ENCODE measurements at regions not wholly inside any gene's neighbourhood (a gene's known extent, or its start where the extent isn't known, plus 50 kb on each side); places are given as distances from the start of the nearest gene placed in this dataset.

DNA sequence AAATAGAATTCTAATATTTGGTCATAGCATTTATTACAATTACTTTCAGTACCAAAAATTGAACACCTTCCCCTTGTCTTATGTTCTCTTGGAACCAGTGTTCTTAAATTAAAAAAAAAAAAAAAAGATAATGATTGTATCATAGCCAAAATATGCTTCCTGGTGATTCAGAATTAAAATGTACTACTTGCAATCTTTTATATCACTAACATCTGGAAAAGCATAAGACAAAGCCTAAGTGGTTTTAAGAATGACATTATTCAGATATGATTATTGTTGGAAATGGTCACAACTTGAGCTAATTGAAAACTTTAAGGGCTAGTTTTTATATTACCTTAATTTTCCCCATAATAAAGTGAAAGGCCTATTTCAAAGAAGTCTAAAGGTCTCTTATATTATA, 493.3 kb upstream of the MARCKS start:
- TF ChIP-seq, protein P1, sequence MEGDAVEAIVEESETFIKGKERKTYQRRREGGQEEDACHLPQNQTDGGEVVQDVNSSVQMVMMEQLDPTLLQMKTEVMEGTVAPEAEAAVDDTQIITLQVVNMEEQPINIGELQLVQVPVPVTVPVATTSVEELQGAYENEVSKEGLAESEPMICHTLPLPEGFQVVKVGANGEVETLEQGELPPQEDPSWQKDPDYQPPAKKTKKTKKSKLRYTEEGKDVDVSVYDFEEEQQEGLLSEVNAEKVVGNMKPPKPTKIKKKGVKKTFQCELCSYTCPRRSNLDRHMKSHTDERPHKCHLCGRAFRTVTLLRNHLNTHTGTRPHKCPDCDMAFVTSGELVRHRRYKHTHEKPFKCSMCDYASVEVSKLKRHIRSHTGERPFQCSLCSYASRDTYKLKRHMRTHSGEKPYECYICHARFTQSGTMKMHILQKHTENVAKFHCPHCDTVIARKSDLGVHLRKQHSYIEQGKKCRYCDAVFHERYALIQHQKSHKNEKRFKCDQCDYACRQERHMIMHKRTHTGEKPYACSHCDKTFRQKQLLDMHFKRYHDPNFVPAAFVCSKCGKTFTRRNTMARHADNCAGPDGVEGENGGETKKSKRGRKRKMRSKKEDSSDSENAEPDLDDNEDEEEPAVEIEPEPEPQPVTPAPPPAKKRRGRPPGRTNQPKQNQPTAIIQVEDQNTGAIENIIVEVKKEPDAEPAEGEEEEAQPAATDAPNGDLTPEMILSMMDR (IDR thresholded peaks at IDR 0.05; ENCODE audit: low read depth, low read length, missing input control), result no peak
- TF ChIP-seq, protein P2, sequence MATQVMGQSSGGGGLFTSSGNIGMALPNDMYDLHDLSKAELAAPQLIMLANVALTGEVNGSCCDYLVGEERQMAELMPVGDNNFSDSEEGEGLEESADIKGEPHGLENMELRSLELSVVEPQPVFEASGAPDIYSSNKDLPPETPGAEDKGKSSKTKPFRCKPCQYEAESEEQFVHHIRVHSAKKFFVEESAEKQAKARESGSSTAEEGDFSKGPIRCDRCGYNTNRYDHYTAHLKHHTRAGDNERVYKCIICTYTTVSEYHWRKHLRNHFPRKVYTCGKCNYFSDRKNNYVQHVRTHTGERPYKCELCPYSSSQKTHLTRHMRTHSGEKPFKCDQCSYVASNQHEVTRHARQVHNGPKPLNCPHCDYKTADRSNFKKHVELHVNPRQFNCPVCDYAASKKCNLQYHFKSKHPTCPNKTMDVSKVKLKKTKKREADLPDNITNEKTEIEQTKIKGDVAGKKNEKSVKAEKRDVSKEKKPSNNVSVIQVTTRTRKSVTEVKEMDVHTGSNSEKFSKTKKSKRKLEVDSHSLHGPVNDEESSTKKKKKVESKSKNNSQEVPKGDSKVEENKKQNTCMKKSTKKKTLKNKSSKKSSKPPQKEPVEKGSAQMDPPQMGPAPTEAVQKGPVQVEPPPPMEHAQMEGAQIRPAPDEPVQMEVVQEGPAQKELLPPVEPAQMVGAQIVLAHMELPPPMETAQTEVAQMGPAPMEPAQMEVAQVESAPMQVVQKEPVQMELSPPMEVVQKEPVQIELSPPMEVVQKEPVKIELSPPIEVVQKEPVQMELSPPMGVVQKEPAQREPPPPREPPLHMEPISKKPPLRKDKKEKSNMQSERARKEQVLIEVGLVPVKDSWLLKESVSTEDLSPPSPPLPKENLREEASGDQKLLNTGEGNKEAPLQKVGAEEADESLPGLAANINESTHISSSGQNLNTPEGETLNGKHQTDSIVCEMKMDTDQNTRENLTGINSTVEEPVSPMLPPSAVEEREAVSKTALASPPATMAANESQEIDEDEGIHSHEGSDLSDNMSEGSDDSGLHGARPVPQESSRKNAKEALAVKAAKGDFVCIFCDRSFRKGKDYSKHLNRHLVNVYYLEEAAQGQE (IDR thresholded peaks at IDR 0.05), result no peak
- TF ChIP-seq RAD21 (IDR thresholded peaks at IDR 0.05) (no peak), GABPA (IDR thresholded peaks at IDR 0.05 in 1 of 2, conservative IDR thresholded peaks at IDR 0.05 in 1 of 2) (no peak)
- TF ChIP-seq, protein P3, sequence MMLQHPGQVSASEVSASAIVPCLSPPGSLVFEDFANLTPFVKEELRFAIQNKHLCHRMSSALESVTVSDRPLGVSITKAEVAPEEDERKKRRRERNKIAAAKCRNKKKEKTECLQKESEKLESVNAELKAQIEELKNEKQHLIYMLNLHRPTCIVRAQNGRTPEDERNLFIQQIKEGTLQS (IDR thresholded peaks at IDR 0.05), result no peak
- TF ChIP-seq, protein P4, sequence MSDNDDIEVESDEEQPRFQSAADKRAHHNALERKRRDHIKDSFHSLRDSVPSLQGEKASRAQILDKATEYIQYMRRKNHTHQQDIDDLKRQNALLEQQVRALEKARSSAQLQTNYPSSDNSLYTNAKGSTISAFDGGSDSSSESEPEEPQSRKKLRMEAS (IDR thresholded peaks at IDR 0.05), result no peak
